Bone marrow (tissue), 2 donors: ENCODE measurements at regions not wholly inside any gene's neighbourhood (a gene's known extent, or its start where the extent isn't known, plus 50 kb on each side); places are given as distances from the start of the nearest gene placed in this dataset.

Experiments
- DNase-seq, 2 donors: peaks; one replicate each; lab custom pipeline; 2025; lab: John Stamatoyannopoulos, UW

- no peak for DNase-seq
Measured at GRCh38 chr5:3321119-3321760, 274.4 kb upstream of the IRX1 start.

- DNase-seq, result no peak
Measured at GRCh38 chr5:3320317-3320875, 275.2 kb upstream of the IRX1 start.

GRCh38 chr5:3317051-3317795 lies 278.4 kb upstream of the IRX1 start:
- no peak for DNase-seq

GRCh38 chr5:3313569-3313968 lies 282.1 kb upstream of the IRX1 start:
- no peak for DNase-seq

GRCh38 chr5:3312299-3312698 lies 283.3 kb upstream of the IRX1 start:
- no peak for DNase-seq

- no peak for DNase-seq
Measured at GRCh38 chr5:3311433-3311832, 284.2 kb upstream of the IRX1 start.

GRCh38 chr5:3310541-3311261 lies 284.9 kb upstream of the IRX1 start:
- no peak for DNase-seq

GRCh38 chr5:3309538-3309937 lies 286.1 kb upstream of the IRX1 start:
- no peak for DNase-seq

- DNase-seq, result no peak
Measured at GRCh38 chr5:3307982-3308621, 287.5 kb upstream of the IRX1 start.

GRCh38 chr5:3305432-3305831 lies 290.2 kb upstream of the IRX1 start:
- no peak for DNase-seq

- DNase-seq, result no peak
Measured at GRCh38 chr5:3304346-3304745, 291.3 kb upstream of the IRX1 start.

GRCh38 chr5:3303777-3304176 lies 291.9 kb upstream of the IRX1 start:
- DNase-seq, result no peak

- DNase-seq, result no peak
Measured at GRCh38 chr5:3302228-3302627, 293.4 kb upstream of the IRX1 start.

GRCh38 chr5:3301306-3301705 lies 294.3 kb upstream of the IRX1 start:
- no peak for DNase-seq

GRCh38 chr5:3300726-3301125 lies 294.9 kb upstream of the IRX1 start:
- DNase-seq, result no peak

- no peak for DNase-seq
Measured at GRCh38 chr5:3299441-3299840, 296.2 kb upstream of the IRX1 start.

GRCh38 chr5:3297853-3298252 lies 297.8 kb upstream of the IRX1 start:
- DNase-seq, result no peak

- no peak for DNase-seq
Measured at GRCh38 chr5:3288325-3288724, 307.3 kb upstream of the IRX1 start.

- no peak for DNase-seq
Measured at GRCh38 chr5:3287516-3287915, 308.1 kb upstream of the IRX1 start.

- no peak for DNase-seq
Measured at GRCh38 chr5:3285621-3286020, 310.0 kb upstream of the IRX1 start.

GRCh38 chr5:3284506-3284905 lies 311.1 kb upstream of the IRX1 start:
- DNase-seq, result no peak

GRCh38 chr5:3282841-3283240 lies 312.8 kb upstream of the IRX1 start:
- no peak for DNase-seq
